ENCODE measurements at regions not wholly inside any gene's neighbourhood (a gene's known extent, or its start where the extent isn't known, plus 50 kb on each side); places are given as distances from the start of the nearest gene placed in this dataset.
"Not testable (repeated sequence)": the region's sequence is repeated elsewhere in the genome, so short reads cannot be mapped to it uniquely, and the experiment has no call there.

DNA sequence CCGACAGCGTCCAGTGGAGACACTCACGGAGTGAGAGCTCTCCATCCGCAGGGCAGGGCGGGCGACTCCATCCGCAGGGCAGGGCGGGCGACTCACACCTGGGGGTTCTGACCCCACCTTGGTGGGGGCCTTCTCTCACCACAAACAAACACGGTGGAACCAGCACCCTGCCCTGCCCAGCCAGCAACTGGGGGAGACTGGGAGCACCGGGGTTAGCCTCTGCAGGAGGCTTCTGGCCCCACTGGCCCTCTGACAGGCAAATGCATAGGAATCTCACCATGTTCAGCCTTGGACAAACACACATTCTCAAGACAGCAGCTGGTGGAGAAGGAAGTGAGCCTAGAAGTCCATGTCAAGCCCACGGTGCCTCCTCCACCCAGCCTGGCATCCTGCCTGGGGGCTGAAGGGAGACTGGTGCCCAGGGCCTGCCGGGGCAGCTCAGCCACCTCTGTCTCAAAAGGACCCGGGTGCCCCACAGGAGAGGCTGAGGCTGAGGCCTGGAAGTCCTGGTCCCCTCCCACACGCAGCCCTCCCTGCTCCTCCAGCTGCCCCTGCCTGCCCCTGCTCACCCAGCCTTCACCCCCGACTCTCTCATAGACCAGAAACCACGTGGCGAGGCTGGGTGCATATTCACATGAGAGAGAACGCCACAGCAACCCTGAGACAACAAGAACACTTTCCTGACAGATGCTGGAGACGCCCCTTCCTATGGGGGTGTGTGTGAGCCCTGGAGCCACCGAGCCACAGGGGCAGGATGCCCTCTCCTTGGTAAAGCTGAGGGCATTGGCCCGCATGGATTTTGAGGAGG, 98.4 kb upstream of the B3GAT1 start:
- no peak for DNase-seq (ENCODE audit: low read depth, low spot score)

DNA sequence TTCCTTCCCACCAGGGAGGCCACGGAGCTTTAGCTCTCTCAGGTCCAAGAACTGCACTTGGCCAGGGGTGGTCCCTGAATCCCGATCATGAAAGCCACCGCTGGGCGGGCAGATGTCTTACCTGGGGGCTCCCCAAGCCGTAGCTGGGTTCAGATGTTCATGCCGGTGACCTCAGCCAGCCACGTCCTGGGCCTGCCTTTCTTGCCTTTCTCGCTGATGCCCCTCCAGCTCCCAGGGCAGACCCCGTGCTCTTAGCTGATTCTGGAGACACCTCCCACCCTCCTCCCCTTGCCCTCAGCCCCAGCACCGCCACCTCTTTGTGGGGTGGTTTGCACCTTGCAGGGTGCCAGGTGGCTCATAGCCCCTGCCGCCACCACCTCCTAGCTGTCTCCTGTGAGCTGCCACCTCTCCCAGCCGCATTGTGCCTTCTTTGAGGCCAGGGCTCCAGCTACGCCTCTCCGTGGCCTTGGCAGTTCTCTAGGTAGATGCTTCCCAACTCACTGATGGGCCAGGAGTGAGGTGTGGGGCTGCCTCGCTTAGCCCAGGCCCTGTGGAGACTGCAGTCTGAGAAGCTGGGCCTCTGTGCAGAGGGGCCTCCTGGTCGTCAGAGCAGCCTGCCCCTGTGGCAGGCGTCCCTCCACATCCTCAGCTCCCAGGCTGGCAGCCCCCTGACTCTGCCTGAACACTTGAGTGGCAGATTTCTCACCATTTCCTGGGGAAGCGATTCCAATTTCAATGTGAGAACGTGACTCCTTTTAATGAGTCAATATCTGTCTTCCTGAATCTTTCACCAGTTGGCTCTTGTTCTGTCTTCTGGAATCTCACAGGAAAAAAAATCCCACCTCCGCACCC, 97.6 kb upstream of the B3GAT1 start:
- DNase-seq (ENCODE audit: low read depth, low spot score) = no peak

DNA sequence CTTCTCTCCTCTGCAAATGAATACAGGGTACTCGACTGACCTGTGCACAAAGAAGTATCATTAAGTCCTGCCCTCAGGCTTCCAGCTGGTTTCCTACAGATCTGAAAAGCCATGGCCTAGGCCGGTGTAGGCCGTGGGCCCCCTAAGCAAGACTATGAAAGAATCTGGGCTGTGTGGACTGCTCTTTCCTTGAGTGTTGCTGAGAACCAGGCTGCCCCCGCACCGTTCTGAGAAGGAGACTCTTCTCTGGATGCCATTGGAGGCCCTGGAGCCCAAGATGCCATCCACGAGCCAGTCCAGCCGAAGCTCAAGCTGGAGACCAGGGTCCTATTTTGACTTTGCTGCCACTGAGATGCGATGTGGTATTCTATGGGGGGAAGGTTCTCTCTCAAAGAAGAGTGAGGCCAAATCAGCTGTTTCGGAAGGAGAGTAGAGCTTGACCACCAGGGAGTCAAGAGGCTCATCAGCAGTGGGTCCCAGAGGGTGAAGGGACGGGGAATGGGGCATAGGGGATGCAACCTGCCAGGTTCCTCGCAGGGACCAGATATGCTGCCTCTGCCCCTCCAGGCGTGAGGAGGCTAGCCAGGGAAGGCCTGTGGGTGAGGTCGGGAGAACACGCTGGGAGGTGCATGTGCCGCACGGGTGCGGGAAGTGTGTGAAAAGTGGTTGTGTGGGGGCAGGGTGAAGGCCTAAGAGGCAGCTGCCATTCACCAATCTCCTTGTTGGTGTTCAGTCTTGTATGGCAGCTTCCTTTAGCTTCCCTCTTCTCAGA, 96.4 kb upstream of the B3GAT1 start:
- DNase-seq (ENCODE audit: low read depth, low spot score) = no peak

DNA sequence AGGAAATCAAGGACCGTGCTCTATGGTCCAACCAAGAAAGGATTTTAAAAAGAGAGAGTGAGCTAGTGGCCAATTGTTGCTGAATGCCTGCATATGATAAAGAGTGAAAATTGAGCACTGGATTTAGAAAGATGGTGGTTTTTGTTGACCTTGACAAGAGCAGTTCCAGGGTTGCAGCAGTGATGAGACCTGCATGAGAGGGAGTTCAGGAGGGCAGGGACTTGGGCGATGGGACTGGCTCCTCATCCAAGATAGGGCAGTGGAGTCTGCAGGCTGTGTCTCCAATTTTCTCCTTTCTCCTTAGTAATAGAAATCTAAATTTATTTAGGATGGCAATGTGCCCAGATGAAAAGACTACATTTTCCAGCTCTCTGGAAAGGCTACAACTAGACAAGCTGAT, 94.0 kb upstream of the B3GAT1 start:
- DNase-seq (ENCODE audit: low read depth, low spot score) = no peak

DNA sequence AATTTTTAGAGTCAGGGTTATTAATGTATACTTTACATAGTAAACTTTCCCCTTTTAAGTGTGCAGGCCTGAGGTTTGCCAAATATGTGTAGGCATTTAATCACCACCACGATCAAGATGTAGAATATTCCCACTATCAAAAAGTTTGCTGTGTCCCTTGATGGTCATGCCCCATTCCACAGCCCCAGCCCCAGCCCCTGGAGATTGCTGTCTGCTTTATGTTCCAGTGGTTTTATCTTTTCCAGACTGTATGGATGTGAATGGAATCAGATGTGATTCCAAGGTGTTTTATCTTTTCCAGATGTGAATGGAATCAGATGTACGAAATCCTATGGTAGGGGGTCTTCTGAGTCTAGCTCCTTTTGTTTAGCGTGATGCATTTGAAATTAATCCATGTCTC, 93.1 kb upstream of the B3GAT1 start:
- DNase-seq (ENCODE audit: low read depth, low spot score) = no peak

DNA sequence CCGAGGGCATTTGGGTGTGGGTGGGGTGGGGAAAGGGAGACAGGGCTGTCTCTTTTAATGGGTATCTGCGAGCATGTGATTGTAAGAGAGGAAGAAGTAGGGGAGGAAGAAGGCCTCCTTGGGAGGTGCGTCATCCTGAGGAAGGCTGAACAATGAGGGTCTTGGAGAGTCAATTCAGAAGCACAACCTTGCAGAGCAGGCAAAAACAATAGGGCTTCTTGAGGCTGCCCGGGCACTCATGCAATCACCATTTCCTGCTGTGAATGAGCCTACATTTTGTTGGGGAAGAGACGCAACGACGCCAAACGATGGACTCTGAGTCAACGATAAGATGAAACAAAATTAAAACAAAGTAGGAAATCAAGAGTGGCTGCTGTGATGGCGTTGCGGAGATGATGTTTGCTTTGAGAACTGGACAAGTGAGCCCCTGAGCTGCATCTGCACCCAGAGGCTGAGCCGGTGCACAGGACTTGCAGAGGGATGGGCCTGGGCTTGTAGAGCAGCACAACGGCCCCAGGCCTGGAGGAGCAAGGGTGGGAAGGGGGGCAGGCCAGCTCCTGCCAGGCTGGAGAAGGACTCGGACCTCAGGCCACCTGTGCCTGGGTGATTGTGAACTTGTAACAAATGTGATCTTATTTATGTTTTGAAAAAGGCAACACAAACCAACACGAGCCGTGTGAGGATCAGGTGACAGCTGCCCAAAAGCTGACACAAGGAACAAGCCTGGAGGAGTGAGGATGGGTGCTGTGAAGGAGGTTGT, 92.3 kb upstream of the B3GAT1 start:
- DNase-seq (ENCODE audit: low read depth, low spot score) = no peak

DNA sequence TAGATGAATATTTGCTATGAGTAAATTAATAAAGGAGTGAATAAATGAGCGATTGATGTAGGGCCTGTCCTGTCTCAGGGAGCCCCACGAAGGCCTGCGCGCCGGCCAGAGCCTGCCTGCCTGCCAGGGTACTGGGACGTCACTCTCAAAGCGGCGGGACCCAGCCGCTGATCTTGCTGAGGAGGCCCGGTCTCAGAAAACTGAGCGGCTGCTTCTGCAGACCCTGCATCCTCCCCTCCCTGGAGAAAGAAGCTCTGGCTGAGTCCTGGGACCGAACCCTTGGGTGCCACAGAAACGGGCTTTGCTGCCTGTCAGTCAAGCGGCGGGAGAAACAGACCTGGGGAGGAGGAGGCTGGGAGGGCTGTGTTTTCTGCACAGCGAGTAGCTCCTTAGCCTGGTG, 91.6 kb upstream of the B3GAT1 start:
- DNase-seq (ENCODE audit: low read depth, low spot score) = no peak

DNA sequence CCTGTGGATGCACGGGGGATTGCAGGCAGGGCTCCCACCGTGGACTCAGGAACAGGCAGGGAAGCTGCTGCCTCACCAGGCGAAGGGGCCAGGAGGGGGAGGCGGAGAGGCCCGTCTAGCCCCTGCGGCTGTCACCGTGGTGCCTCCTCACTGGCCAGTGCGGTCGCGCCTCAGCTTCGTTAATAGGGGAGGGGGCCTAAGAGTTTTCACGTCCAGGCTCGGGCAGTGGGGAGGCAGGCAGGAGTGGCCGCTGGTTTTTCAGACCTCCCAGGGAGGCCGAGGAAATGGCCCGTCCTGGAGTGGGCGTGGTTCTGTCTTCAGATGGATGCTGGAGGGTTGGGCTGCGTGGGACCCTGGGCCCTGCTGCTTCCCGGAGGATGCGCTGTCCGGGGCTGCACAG, 91.1 kb upstream of the B3GAT1 start:
- no peak for DNase-seq (ENCODE audit: low read depth, low spot score)

DNA sequence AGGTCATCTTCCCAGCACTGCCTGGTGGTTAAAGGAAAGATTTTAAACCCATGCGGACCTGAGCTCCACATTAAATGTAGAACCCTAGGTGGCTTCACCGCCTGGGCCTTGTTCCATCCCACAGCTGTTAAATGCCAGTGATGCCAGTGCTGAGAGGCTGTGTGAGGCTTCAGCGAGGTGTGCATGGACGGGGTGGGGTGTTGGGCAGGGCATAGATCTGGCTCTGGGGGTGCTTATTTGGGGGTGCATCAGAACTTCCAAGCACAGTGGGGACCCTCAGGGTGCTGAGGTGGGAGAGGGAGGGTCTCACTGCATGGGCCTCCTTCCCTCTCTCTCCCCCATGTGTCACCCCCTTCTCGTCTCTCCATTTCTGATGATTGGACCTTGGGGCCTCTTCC, 90.1 kb upstream of the B3GAT1 start:
- DNase-seq (ENCODE audit: low read depth, low spot score) = no peak

DNA sequence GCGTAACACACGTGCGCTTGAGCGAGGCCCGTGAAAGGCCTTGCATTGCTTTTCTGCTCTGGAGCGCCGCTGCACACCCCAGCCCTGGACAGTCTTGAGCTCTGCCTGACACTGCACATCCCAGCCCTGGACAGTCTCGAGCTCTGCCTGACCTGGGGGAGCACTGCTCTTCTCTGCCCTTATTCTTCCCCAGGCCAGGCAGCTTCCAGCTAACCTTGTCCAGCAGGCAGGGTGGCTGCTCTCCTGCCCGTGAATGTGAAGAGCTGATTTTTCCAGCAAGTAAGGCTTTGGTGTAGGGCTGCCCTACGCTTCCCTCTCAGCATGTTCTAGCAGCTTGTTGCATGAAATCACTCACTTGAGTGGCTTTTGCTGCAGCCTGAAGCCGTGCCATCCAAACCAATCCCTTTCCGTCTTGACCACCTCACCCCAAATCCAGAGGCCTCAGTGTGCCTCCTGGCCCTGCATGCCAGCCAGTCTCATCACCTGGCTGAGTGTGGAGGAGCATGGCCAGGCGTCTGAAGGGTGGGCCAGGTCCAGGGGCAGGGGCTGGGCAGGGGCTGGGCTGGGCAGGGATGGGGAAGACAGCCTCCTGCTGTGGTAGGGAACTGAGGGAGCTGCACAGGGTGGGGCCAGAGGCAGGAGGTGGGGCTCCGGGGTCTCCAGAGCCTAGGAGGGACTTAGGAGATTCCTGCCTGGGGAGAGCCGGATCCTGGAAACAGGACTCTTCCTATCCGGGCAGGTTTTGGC, 89.5 kb upstream of the B3GAT1 start:
- no peak for DNase-seq (ENCODE audit: low read depth, low spot score)

DNA sequence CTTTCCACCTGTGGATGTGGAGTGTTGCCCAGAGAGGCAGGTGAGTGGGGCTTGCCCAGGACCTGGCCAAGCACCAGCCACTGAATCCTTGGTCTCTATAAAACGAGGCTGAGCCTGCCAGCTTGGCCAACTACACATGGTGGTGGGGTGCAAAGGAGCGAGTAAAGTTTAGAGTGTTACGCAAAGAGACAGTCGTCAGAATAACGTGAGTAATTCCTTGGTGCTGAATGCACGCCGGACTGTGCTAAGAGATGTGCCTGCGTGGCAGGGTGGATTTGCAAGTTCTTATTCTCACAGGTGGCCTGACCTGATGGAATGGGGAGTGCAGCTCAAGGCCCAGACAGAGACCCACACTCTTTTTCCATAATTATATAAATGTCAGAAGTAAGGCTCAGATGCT, 88.6 kb upstream of the B3GAT1 start:
- DNase-seq (ENCODE audit: low read depth, low spot score) = no peak

DNA sequence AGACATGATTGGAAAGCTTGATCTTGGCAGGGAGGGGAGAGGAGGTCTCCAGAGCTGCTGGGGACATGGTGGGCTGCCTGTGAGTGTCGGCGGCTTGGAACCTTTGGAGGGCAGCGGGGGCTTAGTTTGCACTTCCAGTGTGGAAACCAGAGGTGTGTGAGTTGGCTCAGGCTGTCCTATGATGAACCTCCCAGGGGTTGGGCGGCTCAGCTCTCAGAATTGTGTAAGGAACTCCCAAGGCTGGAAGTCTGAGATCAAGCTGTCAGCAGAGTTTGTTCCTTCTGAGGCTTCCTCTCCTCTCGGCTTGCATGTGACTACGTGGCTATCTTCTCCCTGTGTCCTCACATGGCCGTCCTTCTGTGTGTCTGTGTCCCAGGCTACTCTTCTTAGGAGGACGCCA, 87.9 kb upstream of the B3GAT1 start:
- DNase-seq (ENCODE audit: low read depth, low spot score) = no peak

DNA sequence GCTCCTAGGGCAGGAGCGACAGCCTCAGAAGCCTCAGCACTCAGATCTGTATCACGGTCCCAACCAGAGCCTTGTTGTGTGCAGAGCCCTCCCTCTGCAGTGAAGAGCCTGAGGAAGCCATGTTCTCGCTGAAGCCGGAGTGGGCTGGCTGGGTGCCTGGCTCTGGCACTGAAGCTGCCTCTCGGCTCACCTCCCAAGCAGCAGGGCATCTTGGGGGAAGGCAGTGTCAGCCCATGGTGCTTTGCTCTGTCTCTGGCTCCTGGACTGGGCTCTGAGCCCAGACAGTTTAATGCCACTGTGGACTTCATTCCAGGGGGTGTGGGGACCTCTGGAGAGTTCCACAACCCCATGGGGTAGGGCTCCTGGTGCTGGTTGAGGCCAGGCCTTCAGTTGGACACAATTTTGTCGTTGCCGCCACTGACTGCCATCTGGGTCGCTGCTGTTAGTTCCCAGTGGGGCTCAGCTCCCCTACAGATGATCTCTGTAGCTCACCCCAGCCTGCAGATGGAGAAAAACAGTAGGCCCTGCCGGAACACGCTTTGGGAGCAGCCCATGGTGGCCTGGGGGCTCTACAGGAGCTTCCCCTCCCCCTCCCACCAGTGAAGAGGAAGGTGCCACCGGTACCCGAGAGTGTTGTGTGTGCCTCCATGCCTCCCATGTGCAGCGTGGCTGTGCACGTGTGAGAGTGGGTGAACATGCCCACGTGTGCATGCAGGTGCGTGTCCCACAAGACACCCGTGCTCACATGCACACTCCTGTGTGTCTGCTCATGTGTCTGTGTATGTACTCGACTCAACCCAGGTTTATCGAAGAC, 86.5 kb upstream of the B3GAT1 start:
- no peak for DNase-seq (ENCODE audit: low read depth, low spot score)

DNA sequence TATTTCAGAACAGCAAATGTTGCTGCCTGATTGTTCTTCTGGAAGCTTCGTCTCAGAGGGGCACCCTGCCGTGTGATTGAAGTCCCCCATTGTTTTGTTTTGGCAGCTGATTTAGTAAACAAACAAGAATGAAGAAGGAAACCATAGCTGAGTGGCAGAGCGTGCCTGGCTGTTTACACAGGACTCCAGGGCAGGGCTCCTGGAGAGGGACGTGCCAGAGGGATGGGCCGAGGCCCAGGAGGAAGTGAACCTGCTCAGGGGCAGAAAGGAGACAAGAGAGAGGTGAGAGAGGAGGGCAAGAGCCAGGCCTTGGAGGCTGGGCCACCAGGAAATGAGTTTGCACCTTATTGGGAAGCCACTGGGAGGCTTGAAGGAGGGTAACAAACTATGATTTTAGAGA, 85.5 kb upstream of the B3GAT1 start:
- DNase-seq (ENCODE audit: low read depth, low spot score) = no peak

DNA sequence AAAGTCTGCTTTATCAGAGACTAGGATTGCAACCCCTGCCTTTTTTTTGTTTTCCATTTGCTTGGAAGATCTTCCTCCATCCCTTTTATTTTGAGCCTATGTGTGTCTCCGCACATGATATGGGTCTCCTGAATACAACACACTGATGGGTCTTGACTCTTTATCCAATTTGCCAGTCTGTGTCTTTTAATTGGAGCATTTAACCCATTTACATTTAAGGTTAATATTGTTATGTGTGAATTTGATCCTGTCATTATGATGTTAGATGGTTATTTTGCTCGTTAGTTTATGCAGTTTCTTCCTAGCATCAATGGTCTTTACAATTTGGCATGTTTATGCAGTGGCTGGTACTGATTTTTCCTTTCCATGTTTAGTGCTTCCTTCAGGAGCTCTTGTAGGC, 84.0 kb upstream of the B3GAT1 start:
- not testable (repeated sequence) for DNase-seq (ENCODE audit: low read depth, low spot score)

DNA sequence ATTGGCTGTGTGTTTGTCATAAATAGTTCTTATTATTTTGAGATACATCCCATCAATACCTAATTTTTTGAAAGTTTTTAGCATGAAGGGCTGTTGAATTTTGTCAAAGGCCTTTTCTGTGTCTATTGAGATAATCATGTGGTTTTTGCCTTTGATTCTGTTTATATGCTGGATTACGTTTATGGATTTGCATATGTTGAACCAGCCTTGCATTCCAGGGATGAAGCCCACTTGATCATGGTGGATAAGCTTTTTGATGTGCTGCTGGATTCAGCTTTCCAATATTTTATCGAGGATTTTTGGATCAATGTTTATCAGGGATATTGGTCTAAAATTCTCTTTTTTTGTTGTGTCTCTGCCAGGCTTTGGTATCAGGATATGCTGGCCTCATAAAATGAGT, 82.4 kb upstream of the B3GAT1 start:
- DNase-seq (ENCODE audit: low read depth, low spot score) = not testable (repeated sequence)

DNA sequence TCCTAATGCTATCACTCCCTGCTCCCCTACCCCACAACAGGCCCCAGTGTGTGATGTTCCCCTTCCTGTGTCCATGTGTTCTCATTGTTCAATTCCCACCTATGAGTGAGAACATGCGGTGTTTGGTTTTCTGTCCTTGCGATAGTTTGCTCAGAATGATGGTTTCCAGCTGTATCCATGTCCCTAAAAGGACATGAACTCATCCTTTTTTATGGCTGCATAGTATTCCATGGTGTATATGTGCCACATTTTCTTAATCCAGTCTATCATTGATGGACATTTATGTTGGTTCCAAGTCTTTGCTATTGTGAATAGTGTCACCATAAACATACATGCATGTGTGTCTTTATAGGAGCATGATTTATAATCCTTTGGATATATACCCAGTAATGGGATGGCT, 80.4 kb upstream of the B3GAT1 start:
- DNase-seq (ENCODE audit: low read depth, low spot score) = not testable (repeated sequence)

DNA sequence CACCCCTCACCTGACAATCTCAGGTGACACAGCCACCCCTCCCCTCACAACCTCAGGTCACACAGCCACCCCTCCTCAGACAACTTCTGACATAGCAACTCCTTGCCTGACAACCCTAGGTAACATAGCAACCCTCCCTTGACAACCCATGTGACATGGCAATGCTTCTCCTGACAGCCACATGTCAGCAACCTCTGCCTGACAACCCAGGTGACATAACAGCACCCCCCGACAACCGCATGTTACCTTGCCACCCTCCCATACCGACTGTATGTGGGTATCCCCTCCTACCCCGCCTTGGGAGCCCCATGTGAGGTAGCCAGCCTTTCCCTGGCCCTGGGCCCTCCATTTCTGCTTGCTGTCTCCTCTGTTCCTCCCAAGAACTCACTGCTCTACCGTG, 77.7 kb upstream of the B3GAT1 start:
- no peak for DNase-seq (ENCODE audit: low read depth, low spot score)

DNA sequence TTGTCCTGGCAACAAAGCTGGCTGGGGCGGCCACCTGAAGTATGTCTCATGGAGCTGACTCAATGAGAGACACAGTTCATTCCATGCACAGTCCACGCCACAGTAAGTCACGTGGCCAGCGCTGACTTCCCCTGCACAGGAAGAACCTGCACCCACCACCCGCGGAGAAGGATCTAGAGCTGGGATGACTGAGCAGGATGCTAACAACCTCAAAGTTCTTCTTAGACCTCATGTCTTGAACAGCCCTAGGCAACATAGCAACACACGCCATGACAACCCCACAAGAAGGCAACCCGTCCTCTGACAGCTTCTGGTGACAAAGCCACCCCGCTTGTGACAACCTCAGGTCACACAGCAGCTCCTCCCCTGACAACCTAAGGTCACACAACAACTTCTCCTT, 76.9 kb upstream of the B3GAT1 start:
- DNase-seq (ENCODE audit: low read depth, low spot score) = no peak

DNA sequence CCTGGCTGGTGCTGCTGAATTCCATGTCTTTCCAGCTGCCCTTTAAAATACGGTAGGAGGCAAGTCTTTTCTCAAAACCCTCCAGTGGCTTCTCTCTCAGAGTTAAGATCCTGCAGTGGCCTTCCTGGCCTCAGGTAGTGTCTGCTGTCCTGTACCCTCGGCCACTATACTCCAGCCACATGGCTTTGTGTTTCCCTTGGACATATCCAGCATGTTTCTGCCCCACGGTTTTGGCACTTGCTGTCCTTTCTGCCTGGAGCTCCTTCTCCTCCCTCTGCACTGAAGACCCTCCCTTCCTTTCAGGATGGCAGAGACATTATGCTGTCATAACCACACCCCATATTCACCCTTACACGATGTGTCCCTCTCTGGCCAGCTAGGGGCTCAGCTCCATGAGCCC, 76.5 kb upstream of the B3GAT1 start:
- DNase-seq (ENCODE audit: low read depth, low spot score) = no peak

Data from pulmonary artery endothelial cell (primary cell).